Left hindlimb (tissue), 1 donor: ENCODE measurements at regions not wholly inside any gene's neighbourhood (a gene's known extent, or its start where the extent isn't known, plus 50 kb on each side); places are given as distances from the start of the nearest gene placed in this dataset.
"Not testable (repeated sequence)": the region's sequence is repeated elsewhere in the genome, so short reads cannot be mapped to it uniquely, and the experiment has no call there.

Experiments used
- DNase-seq: peaks from one replicate; pipeline ENCODE4 v3.0.0-alpha.2; 2018

DNA sequence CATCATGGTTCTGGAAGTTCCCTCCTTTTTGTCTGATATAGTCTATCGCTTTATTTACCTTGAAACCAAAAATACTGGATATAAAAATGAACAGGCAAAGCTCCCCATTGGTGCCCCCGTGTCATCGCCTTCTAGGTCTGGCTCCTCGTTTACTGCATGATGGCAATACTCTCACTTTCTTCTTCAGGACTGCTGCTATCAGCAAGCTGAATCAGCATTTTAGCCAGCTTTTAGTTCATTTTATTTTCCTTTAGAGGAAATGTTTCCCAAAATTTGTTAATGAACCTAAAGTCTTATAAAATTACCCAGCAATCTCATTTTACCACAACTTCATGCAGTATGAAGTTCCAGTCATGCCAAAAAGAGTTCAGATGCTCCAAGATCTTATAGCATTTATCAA lies 80.5 kb downstream of the ZIC3 start:
- no peak for DNase-seq

GRCh38 chrX:137651647-137652046 lies 85.7 kb downstream of the ZIC3 start:
- no peak for DNase-seq

- DNase-seq: no peak
These were observed 86.2 kb downstream of the ZIC3 start for GRCh38 chrX:137652086-137652485.

DNA sequence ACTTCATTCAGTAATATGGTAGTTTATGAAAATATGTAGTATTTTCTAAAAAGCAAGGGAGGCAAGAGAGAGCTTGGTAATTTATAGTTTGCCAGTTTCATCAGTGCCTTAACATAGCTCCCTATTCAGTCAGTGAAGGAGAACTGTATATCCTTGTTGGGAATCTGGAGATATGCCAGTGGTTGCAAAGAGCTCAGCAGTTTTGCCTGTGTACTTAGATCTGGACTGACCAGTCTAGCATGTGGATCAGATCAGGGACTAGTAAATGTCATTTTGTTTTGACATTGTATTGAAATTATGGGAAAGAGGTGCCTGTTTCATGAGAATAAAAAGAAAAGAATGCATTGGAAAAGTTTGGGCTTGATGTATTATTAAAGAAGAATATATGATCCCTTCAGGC lies 88.6 kb downstream of the ZIC3 start:
- no peak for DNase-seq

DNA sequence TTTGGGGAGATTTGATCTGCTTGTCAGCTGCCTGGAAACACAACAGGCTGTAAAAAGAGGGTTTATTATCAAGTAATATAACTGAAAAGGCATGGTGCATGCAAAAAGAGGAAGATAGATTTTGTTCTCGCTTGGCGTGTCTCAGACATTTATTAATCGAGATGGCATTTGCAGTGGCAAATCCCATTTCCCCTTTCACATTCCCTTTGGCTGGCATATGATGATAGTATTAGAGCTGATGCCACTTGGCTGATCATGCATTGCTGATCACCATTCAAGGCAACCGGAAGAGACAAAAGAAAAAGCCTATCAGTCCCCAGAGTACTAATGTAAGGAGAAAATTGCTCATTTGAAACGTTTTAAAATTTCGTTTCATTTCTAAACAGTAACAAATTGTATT lies 101.8 kb downstream of the ZIC3 start:
- no peak for DNase-seq

DNA sequence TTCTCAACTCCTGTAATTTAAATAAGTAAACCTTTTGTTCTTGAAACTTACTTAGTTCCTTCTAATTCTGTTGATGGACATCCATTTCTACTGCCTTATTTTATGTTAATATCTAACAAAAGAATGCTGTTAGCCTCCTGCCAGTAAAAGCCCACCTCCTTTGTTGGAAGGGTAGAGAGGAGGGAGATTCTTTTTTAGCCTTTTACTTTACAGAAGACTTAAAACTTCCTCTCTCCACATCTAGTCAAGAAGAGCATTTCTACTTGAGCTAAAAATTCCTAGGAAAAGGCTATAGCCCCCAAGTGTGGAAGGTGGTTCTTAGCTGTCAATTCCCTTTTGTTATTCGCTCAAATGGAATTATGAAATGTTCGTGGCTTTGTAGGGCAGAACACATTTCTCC lies 118.7 kb downstream of the ZIC3 start:
- no peak for DNase-seq

DNA sequence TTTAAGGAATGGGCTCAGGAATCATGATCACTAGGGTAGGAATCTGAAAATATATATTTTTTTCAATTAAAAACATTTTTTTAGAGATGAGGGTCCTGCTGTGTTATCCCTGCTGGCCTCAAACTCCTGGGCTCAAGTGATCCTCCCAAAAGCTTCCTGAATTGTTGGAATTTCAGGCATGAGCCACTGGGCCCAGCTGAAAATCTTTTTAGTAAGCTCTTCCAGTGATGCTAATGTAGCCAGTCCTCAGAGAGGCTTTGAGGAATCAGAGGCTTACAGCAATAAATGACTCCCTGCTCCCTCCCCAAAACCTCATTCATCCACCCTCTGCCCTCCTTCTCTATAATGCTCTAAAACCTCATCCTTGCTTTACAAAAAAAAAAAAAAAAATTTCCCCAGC lies 129.5 kb downstream of the ZIC3 start:
- DNase-seq: no peak

- DNase-seq: no peak
These were observed 141.4 kb downstream of the ZIC3 start for GRCh38 chrX:137707348-137707747.

- no peak for DNase-seq
These were observed 176.9 kb downstream of the ZIC3 start for GRCh38 chrX:137742846-137743245.

- DNase-seq: no peak
These were observed 177.5 kb downstream of the ZIC3 start for GRCh38 chrX:137743414-137743813.

- DNase-seq: no peak
These were observed 180.4 kb downstream of the ZIC3 start for GRCh38 chrX:137746289-137746688.

DNA sequence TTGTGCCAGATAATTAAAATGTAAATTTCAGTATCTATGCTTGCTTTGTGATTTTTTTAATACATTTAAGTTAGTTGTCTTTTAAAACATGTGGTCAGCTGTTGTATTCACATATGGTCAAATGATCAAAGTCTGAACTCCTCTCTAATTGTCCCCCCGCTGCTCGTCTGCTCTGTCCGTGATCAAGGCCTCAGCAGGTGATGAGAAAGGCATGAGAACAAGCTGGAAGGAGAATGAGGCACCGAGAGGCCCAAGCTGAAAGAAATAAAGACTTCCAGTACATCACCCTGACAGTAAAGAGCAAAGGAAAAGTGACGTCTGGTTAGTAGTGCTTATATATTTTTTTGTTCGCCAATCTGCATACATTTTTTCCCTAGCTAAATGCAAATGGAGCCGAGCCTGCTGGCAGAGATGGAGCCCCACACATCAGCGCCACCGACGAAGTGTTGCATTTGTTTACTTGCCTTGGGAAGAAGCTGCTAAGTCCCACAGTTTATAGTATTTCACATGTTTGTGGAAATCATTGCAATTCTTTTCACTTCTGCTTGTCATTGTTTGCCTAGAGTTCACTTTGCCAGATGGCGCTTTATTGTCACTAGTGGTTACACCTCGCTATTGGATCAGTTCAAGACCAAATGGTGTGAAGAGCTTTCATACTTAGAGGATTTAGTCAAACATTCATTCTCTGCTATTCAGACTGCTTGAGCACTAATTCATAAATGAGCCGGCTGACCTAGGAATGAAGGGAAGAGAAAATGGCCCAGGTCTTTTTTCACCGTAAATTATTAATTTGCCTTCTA lies 181.5 kb downstream of the ZIC3 start:
- DNase-seq: no peak

GRCh38 chrX:137748827-137749226 lies 182.9 kb downstream of the ZIC3 start:
- no peak for DNase-seq

GRCh38 chrX:137749246-137749645 lies 183.3 kb downstream of the ZIC3 start:
- no peak for DNase-seq

GRCh38 chrX:137771537-137771936 lies 205.6 kb downstream of the ZIC3 start:
- DNase-seq: no peak

GRCh38 chrX:137792214-137792613 lies 226.3 kb downstream of the ZIC3 start:
- no peak for DNase-seq

DNA sequence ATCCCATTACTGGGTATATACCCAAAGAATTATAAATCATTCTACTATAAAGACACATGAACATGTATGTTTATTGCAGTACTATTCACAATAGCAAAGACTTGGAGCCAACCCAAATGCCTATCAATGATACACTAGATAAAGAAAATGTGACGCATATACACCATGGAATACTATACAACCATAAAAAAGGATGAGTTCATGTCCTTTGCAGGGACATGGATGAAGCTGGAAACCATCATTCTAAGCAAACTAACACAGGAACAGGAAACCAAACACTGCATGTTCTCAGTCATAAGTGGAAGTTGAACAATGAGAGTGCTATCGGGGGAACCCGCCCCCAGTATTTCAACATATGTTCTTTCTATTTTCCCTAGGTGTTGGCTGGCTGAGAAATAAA lies 232.0 kb downstream of the ZIC3 start:
- DNase-seq: not testable (repeated sequence)

DNA sequence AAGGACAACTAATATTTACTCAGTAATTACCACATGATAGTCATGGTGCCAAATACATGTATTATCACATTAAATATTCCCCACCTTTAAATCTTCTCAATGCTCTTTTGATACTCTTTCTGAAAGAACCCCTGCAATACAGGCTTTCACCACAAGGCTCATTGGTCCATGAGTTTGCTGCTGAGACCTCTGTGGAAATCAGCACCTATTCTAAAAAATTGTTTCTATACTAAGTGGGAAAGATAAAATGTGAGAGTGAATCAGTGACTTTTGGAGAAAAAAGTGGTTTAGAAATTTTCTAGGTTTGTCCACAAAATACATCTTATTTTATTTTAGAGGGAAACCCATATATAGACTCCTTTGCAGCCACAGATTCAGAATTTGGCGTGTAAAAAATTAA lies 257.3 kb downstream of the ZIC3 start:
- no peak for DNase-seq

- DNase-seq: no peak
These were observed 281.4 kb downstream of the ZIC3 start for GRCh38 chrX:137847376-137847775.

GRCh38 chrX:137848266-137848905 lies 282.5 kb downstream of the ZIC3 start:
- DNase-seq: no peak

- no peak for DNase-seq
These were observed 286.6 kb downstream of the ZIC3 start for GRCh38 chrX:137852502-137852901.

DNA sequence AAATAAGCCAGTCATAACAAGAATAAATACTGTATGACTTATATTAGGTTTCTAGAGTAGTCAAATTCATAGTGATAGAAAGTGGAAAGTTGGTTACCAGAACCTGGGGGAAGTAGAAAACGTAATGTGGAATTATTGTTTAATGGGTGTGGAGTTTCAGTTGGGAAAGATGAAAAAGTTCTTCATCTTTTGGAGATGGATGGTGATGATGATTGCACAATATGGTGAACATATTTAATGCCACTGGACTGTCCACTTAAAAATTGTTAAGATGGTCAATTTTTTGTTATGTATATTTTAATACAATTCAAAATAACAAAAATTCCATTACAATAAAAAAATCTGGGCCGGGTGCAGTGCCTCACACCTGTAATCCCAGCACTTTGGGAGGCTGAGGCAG lies 289.6 kb downstream of the ZIC3 start:
- DNase-seq: no peak

DNA sequence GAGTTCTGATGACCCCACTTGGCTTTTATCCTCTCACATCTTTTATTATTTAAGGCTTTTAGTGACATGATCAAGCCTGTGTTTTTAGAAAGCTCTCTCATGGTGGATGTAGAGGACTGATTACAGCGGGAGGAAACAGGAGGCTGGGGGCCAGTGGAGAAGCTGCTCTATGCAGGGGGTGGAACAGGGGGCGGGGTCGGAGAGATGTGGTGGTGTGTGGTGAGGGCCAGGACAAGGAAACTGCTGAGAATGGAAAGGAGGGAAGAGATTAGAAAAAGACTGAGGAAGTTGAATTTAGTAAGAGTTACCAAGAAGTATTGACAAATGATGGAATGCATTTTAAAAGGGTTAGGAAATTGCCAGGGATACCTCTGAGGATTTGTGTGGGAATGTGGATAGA lies 292.2 kb downstream of the ZIC3 start:
- DNase-seq: no peak

DNA sequence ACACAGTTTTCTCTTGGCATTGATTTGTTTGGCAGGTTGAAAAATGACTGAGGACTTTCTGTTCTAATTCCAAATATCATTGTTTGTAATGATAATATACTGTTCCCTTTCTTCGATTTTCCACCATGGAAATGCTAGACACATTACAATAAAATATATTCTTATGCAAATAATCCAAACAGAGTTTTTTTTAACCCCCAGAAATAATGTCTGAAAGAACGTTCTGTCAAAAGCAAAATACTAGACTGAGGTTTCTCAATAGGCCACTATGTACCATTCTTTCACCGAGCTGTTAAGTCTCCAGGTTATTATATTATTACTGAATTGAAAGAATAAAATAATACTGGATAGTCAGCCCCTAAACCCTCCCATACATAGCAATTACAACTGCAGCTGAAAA lies 312.5 kb downstream of the ZIC3 start:
- no peak for DNase-seq

DNA sequence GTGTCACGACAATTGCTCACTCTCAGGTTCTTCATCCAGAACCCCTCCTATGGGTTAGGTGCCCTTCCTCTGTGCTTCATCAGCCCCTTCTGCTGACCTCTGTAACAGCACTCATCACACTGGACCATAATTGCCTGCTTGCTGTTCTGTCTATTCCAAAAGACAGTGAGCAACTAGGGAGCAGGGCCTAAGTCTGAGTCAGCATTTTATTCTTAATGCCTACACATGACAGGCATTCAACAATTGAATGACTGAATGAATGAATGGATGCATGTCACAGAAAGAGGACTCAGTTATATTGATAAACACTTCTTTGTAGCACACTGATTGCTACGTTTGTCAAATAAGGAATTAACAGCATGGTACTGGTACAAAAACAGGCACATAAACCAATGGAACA lies 317.0 kb downstream of the ZIC3 start:
- no peak for DNase-seq
